Upper lobe of left lung (tissue), 4 donors: ENCODE measurements at regions not wholly inside any gene's neighbourhood (a gene's known extent, or its start where the extent isn't known, plus 50 kb on each side); places are given as distances from the start of the nearest gene placed in this dataset.
"Not testable (repeated sequence)": the region's sequence is repeated elsewhere in the genome, so short reads cannot be mapped to it uniquely, and the experiment has no call there.

Source experiments
- CTCF ChIP-seq, 6 experiments: fragments of 450-650 bp in 4 of 6; fragments of 200-600 bp in 2 of 6; sonication (generic) in 2 of 6; IDR thresholded peaks; one replicate each; pipeline ENCODE4 v1.5.1; 2016 to 2019; ENCODE audit warnings: antibody characterized with exemption in 6 of 6
- EP300 ChIP-seq, 4 donors: sonication (generic); formaldehyde crosslinking; IDR thresholded peaks; one replicate each; pipeline ENCODE4 v1.5.1; 2017; ENCODE audit warnings: antibody characterized with exemption in 4 of 4, control low read depth in 2 of 4
- POLR2A ChIP-seq, 4 donors: fragments of 450-650 bp; IDR thresholded peaks; one replicate each; pipeline ENCODE4 v1.5.1; 2016 to 2017; ENCODE audit warnings: antibody characterized with exemption in 4 of 4, mild to moderate bottlenecking in 2 of 4
- POLR2AphosphoS5 ChIP-seq, 2 donors: sonication (generic); formaldehyde crosslinking; IDR thresholded peaks; one replicate each; pipeline ENCODE4 v1.5.1; 2017; ENCODE audit warnings: antibody characterized with exemption in 2 of 2

GRCh38 chr4:49517485-49518205 lies 531.6 kb downstream of the CWH43 start:
- TF ChIP-seq EP300, CTCF, POLR2AphosphoS5, POLR2A (IDR thresholded peaks at IDR 0.05): not testable (repeated sequence)
